ENCODE measurements at regions not wholly inside any gene's neighbourhood (a gene's known extent, or its start where the extent isn't known, plus 50 kb on each side); places are given as distances from the start of the nearest gene placed in this dataset.

- peak; percentile 20 for DNase-seq (ENCODE audit: low spot score)
These were observed 325.8 kb upstream of the NR5A2 start for GRCh38 chr1:199701726-199702125.

GRCh38 chr1:199704231-199704630, 323.3 kb upstream of the NR5A2 start:
- DNase-seq (ENCODE audit: low spot score), result no peak

- DNase-seq (ENCODE audit: low spot score), result no peak
These were observed 321.7 kb upstream of the NR5A2 start for GRCh38 chr1:199705825-199706224.

GRCh38 chr1:199706826-199707606, 320.5 kb upstream of the NR5A2 start:
- DNase-seq (ENCODE audit: low spot score), result no peak

GRCh38 chr1:199710974-199711373, 316.5 kb upstream of the NR5A2 start:
- DNase-seq (ENCODE audit: low spot score), result no peak

GRCh38 chr1:199716729-199717128, 310.8 kb upstream of the NR5A2 start:
- DNase-seq (ENCODE audit: low spot score), result no peak

GRCh38 chr1:199719156-199719842, 308.2 kb upstream of the NR5A2 start:
- DNase-seq (ENCODE audit: low spot score), result no peak

- DNase-seq (ENCODE audit: low spot score), result no peak
These were observed 307.0 kb upstream of the NR5A2 start for GRCh38 chr1:199720496-199720895.

- DNase-seq (ENCODE audit: low spot score), result no peak
These were observed 306.5 kb upstream of the NR5A2 start for GRCh38 chr1:199721001-199721400.

GRCh38 chr1:199723250-199723956, 304.1 kb upstream of the NR5A2 start:
- DNase-seq (ENCODE audit: low spot score), result peak; percentile 69

- no peak for DNase-seq (ENCODE audit: low spot score)
These were observed 303.5 kb upstream of the NR5A2 start for GRCh38 chr1:199724049-199724448.

GRCh38 chr1:199725002-199725565, 302.4 kb upstream of the NR5A2 start:
- no peak for DNase-seq (ENCODE audit: low spot score)

GRCh38 chr1:199727682-199728081, 299.8 kb upstream of the NR5A2 start:
- no peak for DNase-seq (ENCODE audit: low spot score)

GRCh38 chr1:199728345-199728744, 299.2 kb upstream of the NR5A2 start:
- DNase-seq (ENCODE audit: low spot score), result no peak

GRCh38 chr1:199733125-199733524, 294.4 kb upstream of the NR5A2 start:
- DNase-seq (ENCODE audit: low spot score), result no peak

- DNase-seq (ENCODE audit: low spot score), result no peak
These were observed 293.3 kb upstream of the NR5A2 start for GRCh38 chr1:199734186-199734585.

- DNase-seq (ENCODE audit: low spot score), result no peak
These were observed 291.9 kb upstream of the NR5A2 start for GRCh38 chr1:199735660-199736059.

GRCh38 chr1:199736646-199737045, 290.9 kb upstream of the NR5A2 start:
- DNase-seq (ENCODE audit: low spot score), result no peak

- DNase-seq (ENCODE audit: low spot score), result no peak
These were observed 285.9 kb upstream of the NR5A2 start for GRCh38 chr1:199741586-199741985.

- DNase-seq (ENCODE audit: low spot score), result peak; percentile 77
These were observed 285.0 kb upstream of the NR5A2 start for GRCh38 chr1:199742547-199742946.

- peak; percentile 7 for DNase-seq (ENCODE audit: low spot score)
These were observed 284.3 kb upstream of the NR5A2 start for GRCh38 chr1:199743227-199743626.

- DNase-seq (ENCODE audit: low spot score), result no peak
These were observed 280.7 kb upstream of the NR5A2 start for GRCh38 chr1:199746666-199747384.
